ENCODE measurements at regions not wholly inside any gene's neighbourhood (a gene's known extent, or its start where the extent isn't known, plus 50 kb on each side); places are given as distances from the start of the nearest gene placed in this dataset.

DNA sequence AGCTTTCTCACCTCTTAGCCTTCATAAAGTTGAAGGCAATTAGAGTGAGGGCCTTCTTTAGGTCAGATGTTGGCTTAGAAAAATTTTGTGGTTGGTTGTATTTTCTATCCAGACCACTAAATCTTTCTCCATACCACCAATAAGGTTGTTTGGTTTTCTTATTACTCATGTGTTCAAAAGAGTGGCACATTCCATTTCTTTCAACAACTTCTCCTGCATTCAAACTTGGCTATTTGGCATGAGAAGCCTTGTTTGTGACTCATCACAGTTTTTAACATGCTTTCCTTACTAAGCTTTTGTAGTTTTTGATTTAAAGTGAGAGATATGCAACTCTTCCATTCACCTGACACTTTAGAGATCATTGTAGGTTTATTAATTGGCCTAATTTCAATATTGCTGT lies 949.6 kb downstream of the TBC1D32 start:
- H3K9me3 ChIP-seq (replicated peaks; ENCODE audit: control insufficient read depth, insufficient read depth, low read depth, low read length) = no peaks in the 10 kb centered on the region; the same call in 1 of the 2 replicates
- ATAC-seq (no peak), FAIRE-seq (no peak), DNase-seq (ENCODE audit: extremely low read depth in 1 of 4, low spot score in 3 of 4) (no peak)
- BruUV-seq (replicated peaks) = no TSS peak
- no peak for TF ChIP-seq ZNF408 (CRISPR knock-in tag; IDR thresholded peaks at IDR 0.05; ENCODE audit: low read depth)
- TF ChIP-seq CEBPB (tag; IDR thresholded peaks at IDR 0.05) = no peak
- TF ChIP-seq KDM5B (IDR thresholded peaks at IDR 0.05; ENCODE audit: insufficient replicate concordance, low read depth, low read length) = no peak
- no peak for TF ChIP-seq TOE1 (IDR thresholded peaks at IDR 0.05; ENCODE audit: borderline replicate concordance)
- no peak for TF ChIP-seq TOE1 (CRISPR knock-in tag; IDR thresholded peaks at IDR 0.05; ENCODE audit: borderline replicate concordance, low read depth)
- no peak for TF ChIP-seq RBFOX2 (IDR thresholded peaks at IDR 0.05; ENCODE audit: low read depth, low read length)
- TF ChIP-seq, protein P1, sequence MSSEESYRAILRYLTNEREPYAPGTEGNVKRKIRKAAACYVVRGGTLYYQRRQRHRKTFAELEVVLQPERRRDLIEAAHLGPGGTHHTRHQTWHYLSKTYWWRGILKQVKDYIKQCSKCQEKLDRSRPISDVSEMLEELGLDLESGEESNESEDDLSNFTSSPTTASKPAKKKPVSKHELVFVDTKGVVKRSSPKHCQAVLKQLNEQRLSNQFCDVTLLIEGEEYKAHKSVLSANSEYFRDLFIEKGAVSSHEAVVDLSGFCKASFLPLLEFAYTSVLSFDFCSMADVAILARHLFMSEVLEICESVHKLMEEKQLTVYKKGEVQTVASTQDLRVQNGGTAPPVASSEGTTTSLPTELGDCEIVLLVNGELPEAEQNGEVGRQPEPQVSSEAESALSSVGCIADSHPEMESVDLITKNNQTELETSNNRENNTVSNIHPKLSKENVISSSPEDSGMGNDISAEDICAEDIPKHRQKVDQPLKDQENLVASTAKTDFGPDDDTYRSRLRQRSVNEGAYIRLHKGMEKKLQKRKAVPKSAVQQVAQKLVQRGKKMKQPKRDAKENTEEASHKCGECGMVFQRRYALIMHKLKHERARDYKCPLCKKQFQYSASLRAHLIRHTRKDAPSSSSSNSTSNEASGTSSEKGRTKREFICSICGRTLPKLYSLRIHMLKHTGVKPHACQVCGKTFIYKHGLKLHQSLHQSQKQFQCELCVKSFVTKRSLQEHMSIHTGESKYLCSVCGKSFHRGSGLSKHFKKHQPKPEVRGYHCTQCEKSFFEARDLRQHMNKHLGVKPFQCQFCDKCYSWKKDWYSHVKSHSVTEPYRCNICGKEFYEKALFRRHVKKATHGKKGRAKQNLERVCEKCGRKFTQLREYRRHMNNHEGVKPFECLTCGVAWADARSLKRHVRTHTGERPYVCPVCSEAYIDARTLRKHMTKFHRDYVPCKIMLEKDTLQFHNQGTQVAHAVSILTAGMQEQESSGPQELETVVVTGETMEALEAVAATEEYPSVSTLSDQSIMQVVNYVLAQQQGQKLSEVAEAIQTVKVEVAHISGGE (CRISPR knock-in tag; IDR thresholded peaks at IDR 0.05) = no peak
- no peak for TF ChIP-seq LARP7 (IDR thresholded peaks at IDR 0.05)
- TF ChIP-seq RB1 (IDR thresholded peaks at IDR 0.05; ENCODE audit: low read depth) = no peak
- TF ChIP-seq, protein P2, sequence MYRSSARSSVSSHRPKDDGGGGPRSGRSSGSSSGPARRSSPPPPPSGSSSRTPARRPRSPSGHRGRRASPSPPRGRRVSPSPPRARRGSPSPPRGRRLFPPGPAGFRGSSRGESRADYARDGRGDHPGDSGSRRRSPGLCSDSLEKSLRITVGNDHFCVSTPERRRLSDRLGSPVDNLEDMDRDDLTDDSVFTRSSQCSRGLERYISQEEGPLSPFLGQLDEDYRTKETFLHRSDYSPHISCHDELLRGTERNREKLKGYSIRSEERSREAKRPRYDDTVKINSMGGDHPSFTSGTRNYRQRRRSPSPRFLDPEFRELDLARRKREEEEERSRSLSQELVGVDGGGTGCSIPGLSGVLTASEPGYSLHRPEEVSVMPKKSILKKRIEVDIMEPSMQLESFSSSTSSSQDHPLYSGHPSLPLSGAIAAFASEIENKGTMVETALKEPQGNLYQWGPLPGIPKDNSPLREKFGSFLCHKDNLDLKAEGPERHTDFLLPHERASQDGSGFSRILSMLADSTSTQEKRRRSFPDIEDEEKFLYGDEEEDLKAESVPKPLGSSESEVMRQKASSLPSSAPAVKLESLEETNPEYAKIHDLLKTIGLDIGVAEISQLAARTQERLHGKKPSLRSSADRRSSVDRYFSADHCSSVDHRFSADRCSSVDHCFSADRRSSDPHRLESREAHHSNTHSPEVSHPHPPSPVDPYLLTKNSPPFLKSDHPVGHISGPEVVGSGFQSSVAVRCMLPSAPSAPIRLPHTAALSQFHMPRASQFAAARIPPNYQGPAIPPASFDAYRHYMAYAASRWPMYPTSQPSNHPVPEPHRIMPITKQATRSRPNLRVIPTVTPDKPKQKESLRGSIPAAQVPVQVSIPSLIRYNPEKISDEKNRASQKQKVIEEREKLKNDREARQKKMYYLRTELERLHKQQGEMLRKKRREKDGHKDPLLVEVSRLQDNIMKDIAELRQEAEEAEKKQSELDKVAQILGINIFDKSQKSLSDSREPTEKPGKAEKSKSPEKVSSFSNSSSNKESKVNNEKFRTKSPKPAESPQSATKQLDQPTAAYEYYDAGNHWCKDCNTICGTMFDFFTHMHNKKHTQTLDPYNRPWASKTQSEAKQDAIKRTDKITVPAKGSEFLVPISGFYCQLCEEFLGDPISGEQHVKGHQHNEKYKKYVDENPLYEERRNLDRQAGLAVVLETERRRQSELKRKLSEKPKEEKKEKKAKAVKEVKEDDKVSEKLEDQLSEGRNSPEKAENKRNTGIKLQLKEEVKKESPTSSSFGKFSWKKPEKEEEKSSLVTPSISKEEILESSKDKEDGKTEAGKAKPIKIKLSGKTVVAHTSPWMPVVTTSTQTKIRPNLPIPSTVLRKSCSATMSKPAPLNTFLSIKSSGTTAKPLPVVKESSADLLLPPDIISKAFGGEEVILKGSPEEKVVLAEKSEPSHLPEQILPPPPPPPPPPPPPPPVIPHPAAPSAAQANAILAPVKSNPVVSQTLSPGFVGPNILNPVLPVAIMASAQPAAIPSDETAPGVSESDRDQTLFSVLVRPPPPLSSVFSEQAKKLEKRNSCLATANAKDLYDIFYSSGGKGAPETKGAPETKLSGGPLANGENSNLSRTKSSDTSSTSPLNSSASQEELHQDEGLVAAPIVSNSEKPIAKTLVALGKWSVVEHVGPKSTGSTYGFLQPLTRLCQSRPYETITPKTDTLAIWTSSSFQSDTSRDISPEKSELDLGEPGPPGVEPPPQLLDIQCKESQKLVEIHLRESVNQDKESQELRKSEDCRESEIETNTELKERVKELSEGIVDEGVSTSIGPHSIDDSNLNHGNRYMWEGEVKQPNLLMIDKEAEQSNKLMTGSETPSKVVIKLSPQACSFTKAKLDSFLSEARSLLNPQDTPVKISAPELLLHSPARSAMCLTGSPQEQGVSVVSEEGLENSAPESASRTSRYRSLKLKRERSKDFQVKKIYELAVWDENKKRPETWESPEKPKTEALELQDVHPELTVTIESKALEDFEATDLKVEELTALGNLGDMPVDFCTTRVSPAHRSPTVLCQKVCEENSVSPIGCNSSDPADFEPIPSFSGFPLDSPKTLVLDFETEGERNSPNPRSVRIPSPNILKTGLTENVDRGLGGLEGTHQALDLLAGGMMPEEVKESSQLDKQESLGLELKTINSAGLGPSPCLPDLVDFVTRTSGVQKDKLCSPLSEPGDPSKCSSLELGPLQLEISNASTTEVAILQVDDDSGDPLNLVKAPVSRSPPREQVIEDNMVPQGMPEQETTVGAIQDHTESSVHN (IDR thresholded peaks at IDR 0.05; ENCODE audit: borderline replicate concordance in 1 of 2, low read depth in 1 of 2) = no peak
- TF ChIP-seq CBX2 (IDR thresholded peaks at IDR 0.05; ENCODE audit: insufficient read depth, low read length, poor library complexity, severe bottlenecking) = no peak
- H3K9ac ChIP-seq (ENCODE audit: insufficient read depth in 1 of 2, low read depth in 2 of 2, low read length in 2 of 2) = no peak overlapping the region
- intact Hi-C loops (cut with micrococcal nuclease) = no loop called here
- H3K36me3 ChIP-seq (ENCODE audit: control insufficient read depth, insufficient read depth, low read length) = no peaks in the 10 kb centered on the region
- H3K4me1 ChIP-seq (replicated peaks in 1 of 2; ENCODE audit: control insufficient read depth in 2 of 2, insufficient read depth in 2 of 2, low read length in 2 of 2) = no peaks in the 10 kb centered on the region
- H4K20me1 ChIP-seq (replicated peaks; ENCODE audit: control insufficient read depth, insufficient read depth, low read length) = no peaks in the 10 kb centered on the region
- H3K4me2 ChIP-seq (ENCODE audit: insufficient read depth, low read length) = no peak overlapping the region
- ChIA-PET CTCF (ENCODE audit: low intra/inter-chr PET ratio) (no interaction called here), POLR2A (no interaction called here)
- no peak overlapping the region for H3K4me3 ChIP-seq
- no peak overlapping the region for H3K27ac ChIP-seq (ENCODE audit: extremely low read depth, low read depth, low read length)
- in situ Hi-C loops (cut with MboI) = no loop called here
- no peaks in the 10 kb centered on the region for H3K27me3 ChIP-seq (ENCODE audit: control insufficient read depth in 2 of 2, insufficient read depth in 2 of 2, low read length in 2 of 2)
- H3K9me1 ChIP-seq (ENCODE audit: control insufficient read depth, insufficient read depth, low read length) = no peaks in the 10 kb centered on the region
- H3K79me2 ChIP-seq (ENCODE audit: control insufficient read depth, insufficient read depth, low read length) = no peaks in the 10 kb centered on the region
- H2AFZ ChIP-seq (ENCODE audit: low read depth, low read length) = no peak overlapping the region
